ENCODE measurements at regions not wholly inside any gene's neighbourhood (a gene's known extent, or its start where the extent isn't known, plus 50 kb on each side); places are given as distances from the start of the nearest gene placed in this dataset.

- no peak for DNase-seq (ENCODE audit: low spot score, unreplicated experiment)
- no peak overlapping the region for H3K4me3 Mint-ChIP-seq (ENCODE audit: low read depth)
- H3K27ac Mint-ChIP-seq: no peak overlapping the region
- H3K9me3 Mint-ChIP-seq (ENCODE audit: low read depth): no peaks in the 10 kb centered on the region
- no peak for TF ChIP-seq CTCF (IDR thresholded peaks at IDR 0.05; ENCODE audit: unreplicated experiment)
- H3K27me3 Mint-ChIP-seq: no peaks in the 10 kb centered on the region
- H3K36me3 Mint-ChIP-seq (ENCODE audit: insufficient read depth): no peaks in the 10 kb centered on the region
- no peaks in the 10 kb centered on the region for H3K4me1 Mint-ChIP-seq (ENCODE audit: low read depth)
Observed at GRCh38 chr5:89994266-89994665, 415.3 kb downstream of the CETN3 start.

- Mint-ChIP-seq H3K9me3 (ENCODE audit: low read depth) (no peaks in the 10 kb centered on the region), H3K27ac (no peak overlapping the region)
Observed at GRCh38 chr5:89992201-89992600, 417.4 kb downstream of the CETN3 start.

GRCh38 chr5:89991592-89991991 lies 418.0 kb downstream of the CETN3 start:
- DNase-seq (ENCODE audit: low spot score, unreplicated experiment): no peak
- Mint-ChIP-seq H3K4me1 (ENCODE audit: low read depth) (peaks cover 2% of the 10 kb centered on the region), H3K27ac (no peak overlapping the region), H3K9me3 (ENCODE audit: low read depth) (no peaks in the 10 kb centered on the region), H3K27me3 (no peaks in the 10 kb centered on the region), H3K36me3 (ENCODE audit: insufficient read depth) (no peaks in the 10 kb centered on the region), H3K4me3 (ENCODE audit: low read depth) (no peak overlapping the region)
- TF ChIP-seq CTCF (IDR thresholded peaks at IDR 0.05; ENCODE audit: unreplicated experiment): no peak

More at GRCh38 chr5:89992201-89992600, 417.4 kb downstream of the CETN3 start:
- no peaks in the 10 kb centered on the region for H3K36me3 Mint-ChIP-seq (ENCODE audit: insufficient read depth)
- TF ChIP-seq CTCF (IDR thresholded peaks at IDR 0.05; ENCODE audit: unreplicated experiment): no peak
- peaks cover 2% of the 10 kb centered on the region for H3K4me1 Mint-ChIP-seq (ENCODE audit: low read depth)
- no peaks in the 10 kb centered on the region for H3K27me3 Mint-ChIP-seq
- H3K4me3 Mint-ChIP-seq (ENCODE audit: low read depth): no peak overlapping the region
- DNase-seq (ENCODE audit: low spot score, unreplicated experiment): no peak

DNA sequence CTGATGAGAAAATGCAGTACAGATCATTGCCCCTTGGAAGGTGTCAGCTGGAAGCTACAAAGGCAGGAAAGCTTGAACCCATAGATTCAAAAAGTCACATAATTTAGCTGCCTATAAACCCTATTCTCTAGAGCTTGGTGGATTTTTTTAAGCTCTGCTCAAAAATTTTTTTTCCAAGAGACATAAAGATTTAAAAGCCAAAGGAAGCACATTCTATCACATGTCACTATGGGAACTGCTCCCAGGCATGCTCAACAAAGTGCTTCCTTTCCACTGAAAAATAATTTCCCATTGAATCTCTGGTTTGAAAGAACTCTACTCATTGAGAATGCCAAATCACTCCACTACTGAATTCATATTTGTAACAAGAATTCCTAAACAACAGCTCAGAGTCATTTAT lies 419.8 kb downstream of the CETN3 start:
- Mint-ChIP-seq H3K4me1 (ENCODE audit: low read depth) (peaks cover 2% of the 10 kb centered on the region), H3K9me3 (ENCODE audit: low read depth) (no peaks in the 10 kb centered on the region), H3K4me3 (ENCODE audit: low read depth) (no peak overlapping the region), H3K36me3 (ENCODE audit: insufficient read depth) (no peaks in the 10 kb centered on the region), H3K27me3 (no peaks in the 10 kb centered on the region), H3K27ac (no peak overlapping the region)
- TF ChIP-seq CTCF (IDR thresholded peaks at IDR 0.05; ENCODE audit: unreplicated experiment): no peak
- DNase-seq (ENCODE audit: low spot score, unreplicated experiment): no peak

DNA sequence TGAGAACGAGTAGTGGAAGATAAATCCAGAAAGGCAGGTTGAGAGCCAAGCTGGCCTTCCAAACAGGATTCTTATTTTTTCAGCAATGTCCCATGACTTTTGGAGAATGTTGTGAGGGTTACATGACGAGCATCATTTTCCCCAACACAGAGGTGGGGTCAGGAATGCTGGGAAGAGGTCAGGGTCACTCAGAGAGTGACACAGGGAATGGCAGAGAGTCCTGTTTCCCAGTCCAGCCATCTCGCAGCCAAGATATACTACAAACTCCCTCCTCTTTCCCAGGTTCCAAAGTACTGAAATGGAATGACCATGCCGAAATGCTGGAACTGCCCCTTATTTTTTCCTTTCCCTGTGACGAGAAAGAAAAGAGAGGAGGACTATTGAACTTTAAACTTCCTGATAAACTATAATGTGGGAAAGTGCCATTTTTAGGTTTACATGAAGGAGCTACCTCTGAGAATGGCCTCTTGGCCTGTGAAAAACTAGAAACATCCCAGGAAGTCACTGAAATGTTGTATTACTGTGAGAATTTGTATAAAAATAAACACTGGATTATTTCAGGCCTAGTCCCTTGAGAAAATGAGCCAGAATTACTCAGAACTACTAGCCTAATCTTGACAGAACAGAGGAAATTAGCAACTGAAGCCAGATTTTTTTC lies 420.4 kb downstream of the CETN3 start:
- H3K27ac Mint-ChIP-seq: no peak overlapping the region
- no peaks in the 10 kb centered on the region for H3K9me3 Mint-ChIP-seq (ENCODE audit: low read depth)
- no peak for TF ChIP-seq CTCF (IDR thresholded peaks at IDR 0.05; ENCODE audit: unreplicated experiment)
- H3K27me3 Mint-ChIP-seq: no peaks in the 10 kb centered on the region
- DNase-seq (ENCODE audit: low spot score, unreplicated experiment): no peak
- no peak overlapping the region for H3K4me3 Mint-ChIP-seq (ENCODE audit: low read depth)
- H3K36me3 Mint-ChIP-seq (ENCODE audit: insufficient read depth): no peaks in the 10 kb centered on the region
- peaks cover 2% of the 10 kb centered on the region for H3K4me1 Mint-ChIP-seq (ENCODE audit: low read depth)
